ENCODE measurements at regions not wholly inside any gene's neighbourhood (a gene's known extent, or its start where the extent isn't known, plus 50 kb on each side); places are given as distances from the start of the nearest gene placed in this dataset.
"Not testable (repeated sequence)": the region's sequence is repeated elsewhere in the genome, so short reads cannot be mapped to it uniquely, and the experiment has no call there.

DNA sequence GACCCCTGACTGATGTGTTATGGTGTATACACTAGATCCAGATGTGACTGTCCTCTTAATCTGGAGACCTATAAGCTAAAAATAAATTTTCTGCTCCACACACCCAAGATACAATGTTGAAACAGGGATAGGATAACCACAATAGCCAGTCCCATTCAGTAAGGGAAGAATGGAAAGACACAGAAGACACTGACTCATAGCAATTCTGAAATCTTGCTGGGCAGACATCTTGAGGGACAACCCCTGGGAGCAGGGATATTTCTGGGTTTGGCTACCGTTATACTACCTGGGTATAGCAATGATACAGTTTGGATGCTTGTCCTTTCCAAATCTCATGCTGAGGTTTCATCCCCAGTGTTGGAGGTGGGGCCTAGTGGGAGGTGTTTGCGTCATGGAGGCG, 93.9 kb downstream of the BUD13 start:
- H3K4me1 ChIP-seq (ENCODE audit: control insufficient read depth, insufficient read depth, low read length) = no peaks in the 10 kb centered on the region
- no peaks in the 10 kb centered on the region for H3K9me3 ChIP-seq (ENCODE audit: control insufficient read depth, insufficient read depth, low read length)
- H3K36me3 ChIP-seq (ENCODE audit: control insufficient read depth, insufficient read depth, low read length) = no peaks in the 10 kb centered on the region
- 100% methylated on average over 1 of the region's 3 CpGs for WGBS (ENCODE audit: insufficient coverage)
- H3K4me3 ChIP-seq (ENCODE audit: low read depth, low read length) = no peak overlapping the region
- H3K27me3 ChIP-seq (ENCODE audit: control insufficient read depth, insufficient read depth, low read length) = no peaks in the 10 kb centered on the region
- DNase-seq (ENCODE audit: low read depth in 4 of 6, low spot score in 6 of 6) = no peak
- H3K27ac ChIP-seq (ENCODE audit: low read depth, low read length) = no peak overlapping the region

GRCh38 chr11:116667318-116667717, 105.5 kb downstream of the BUD13 start:
- H3K27me3 ChIP-seq (ENCODE audit: control insufficient read depth, insufficient read depth, low read length); H3K4me3 ChIP-seq (ENCODE audit: low read depth, low read length); H3K27ac ChIP-seq (ENCODE audit: low read depth, low read length); DNase-seq (ENCODE audit: low read depth in 4 of 6, low spot score in 6 of 6); H3K4me1 ChIP-seq (ENCODE audit: control insufficient read depth, insufficient read depth, low read length); H3K9me3 ChIP-seq (ENCODE audit: control insufficient read depth, insufficient read depth, low read length); H3K36me3 ChIP-seq (ENCODE audit: control insufficient read depth, insufficient read depth, low read length): not testable (repeated sequence)
- WGBS (ENCODE audit: insufficient coverage) = no CpG with 5 or more reads among the region's 1 CpG

- H3K27me3 ChIP-seq (ENCODE audit: control insufficient read depth, insufficient read depth, low read length); DNase-seq (ENCODE audit: low read depth in 4 of 6, low spot score in 6 of 6); H3K27ac ChIP-seq (ENCODE audit: low read depth, low read length); H3K36me3 ChIP-seq (ENCODE audit: control insufficient read depth, insufficient read depth, low read length); H3K4me1 ChIP-seq (ENCODE audit: control insufficient read depth, insufficient read depth, low read length); H3K9me3 ChIP-seq (ENCODE audit: control insufficient read depth, insufficient read depth, low read length); H3K4me3 ChIP-seq (ENCODE audit: low read depth, low read length): not testable (repeated sequence)
- WGBS (ENCODE audit: insufficient coverage) = 87% methylated on average over 15 of the region's 15 CpGs
Measured at GRCh38 chr11:116666673-116667249, 106.0 kb downstream of the BUD13 start.

DNA sequence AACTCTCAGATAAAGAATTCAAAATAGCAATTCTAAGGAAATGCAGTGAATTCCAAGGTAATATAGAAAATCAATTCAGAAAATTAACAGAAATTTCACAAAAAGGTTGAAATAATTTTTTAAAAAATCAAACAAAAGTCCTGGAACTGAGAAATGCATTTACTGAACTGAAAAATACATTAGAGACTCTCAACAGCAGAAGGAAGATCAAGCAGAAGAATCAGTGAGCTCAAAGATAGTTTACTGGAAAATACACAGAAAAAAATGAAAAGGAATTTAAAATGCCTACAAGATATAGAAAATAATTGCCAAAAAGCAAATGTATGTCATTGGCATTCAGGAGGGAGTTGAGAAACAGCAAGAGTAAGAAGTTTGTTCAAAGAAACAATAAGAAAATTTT, 107.3 kb downstream of the BUD13 start:
- no peak overlapping the region for H3K27ac ChIP-seq (ENCODE audit: low read depth, low read length)
- peaks cover 4% of the 10 kb centered on the region for H3K9me3 ChIP-seq (ENCODE audit: control insufficient read depth, insufficient read depth, low read length)
- no peaks in the 10 kb centered on the region for H3K4me1 ChIP-seq (ENCODE audit: control insufficient read depth, insufficient read depth, low read length)
- no peaks in the 10 kb centered on the region for H3K36me3 ChIP-seq (ENCODE audit: control insufficient read depth, insufficient read depth, low read length)
- no peak overlapping the region for H3K4me3 ChIP-seq (ENCODE audit: low read depth, low read length)
- no peak for DNase-seq (ENCODE audit: low read depth in 4 of 6, low spot score in 6 of 6)
- H3K27me3 ChIP-seq (ENCODE audit: control insufficient read depth, insufficient read depth, low read length) = no peaks in the 10 kb centered on the region

- 73% methylated on average over 3 of the region's 3 CpGs for WGBS (ENCODE audit: insufficient coverage)
Measured at GRCh38 chr11:116661056-116661455, 111.7 kb downstream of the BUD13 start.

GRCh38 chr11:116660011-116660410, 112.8 kb downstream of the BUD13 start:
- peaks cover 5% of the 10 kb centered on the region for H3K4me1 ChIP-seq (ENCODE audit: control insufficient read depth, insufficient read depth, low read length)
- 75% methylated on average over 4 of the region's 7 CpGs for WGBS (ENCODE audit: insufficient coverage)
- H3K27me3 ChIP-seq (ENCODE audit: control insufficient read depth, insufficient read depth, low read length) = no peaks in the 10 kb centered on the region
- H3K4me3 ChIP-seq (ENCODE audit: low read depth, low read length) = no peak overlapping the region
- peaks cover 1% of the 10 kb centered on the region for H3K9me3 ChIP-seq (ENCODE audit: control insufficient read depth, insufficient read depth, low read length)
- no peak for DNase-seq (ENCODE audit: low read depth in 4 of 6, low spot score in 6 of 6)
- no peak overlapping the region for H3K27ac ChIP-seq (ENCODE audit: low read depth, low read length)
- no peaks in the 10 kb centered on the region for H3K36me3 ChIP-seq (ENCODE audit: control insufficient read depth, insufficient read depth, low read length)

More at GRCh38 chr11:116661056-116661455, 111.7 kb downstream of the BUD13 start:
- H3K9me3 ChIP-seq (ENCODE audit: control insufficient read depth, insufficient read depth, low read length) = peaks cover 4% of the 10 kb centered on the region
- no peak overlapping the region for H3K4me3 ChIP-seq (ENCODE audit: low read depth, low read length)
- DNase-seq (ENCODE audit: low read depth in 4 of 6, low spot score in 6 of 6) = no peak
- H3K27ac ChIP-seq (ENCODE audit: low read depth, low read length) = no peak overlapping the region
- no peaks in the 10 kb centered on the region for H3K27me3 ChIP-seq (ENCODE audit: control insufficient read depth, insufficient read depth, low read length)
- H3K36me3 ChIP-seq (ENCODE audit: control insufficient read depth, insufficient read depth, low read length) = no peaks in the 10 kb centered on the region
- H3K4me1 ChIP-seq (ENCODE audit: control insufficient read depth, insufficient read depth, low read length) = peaks cover 2% of the 10 kb centered on the region

DNA sequence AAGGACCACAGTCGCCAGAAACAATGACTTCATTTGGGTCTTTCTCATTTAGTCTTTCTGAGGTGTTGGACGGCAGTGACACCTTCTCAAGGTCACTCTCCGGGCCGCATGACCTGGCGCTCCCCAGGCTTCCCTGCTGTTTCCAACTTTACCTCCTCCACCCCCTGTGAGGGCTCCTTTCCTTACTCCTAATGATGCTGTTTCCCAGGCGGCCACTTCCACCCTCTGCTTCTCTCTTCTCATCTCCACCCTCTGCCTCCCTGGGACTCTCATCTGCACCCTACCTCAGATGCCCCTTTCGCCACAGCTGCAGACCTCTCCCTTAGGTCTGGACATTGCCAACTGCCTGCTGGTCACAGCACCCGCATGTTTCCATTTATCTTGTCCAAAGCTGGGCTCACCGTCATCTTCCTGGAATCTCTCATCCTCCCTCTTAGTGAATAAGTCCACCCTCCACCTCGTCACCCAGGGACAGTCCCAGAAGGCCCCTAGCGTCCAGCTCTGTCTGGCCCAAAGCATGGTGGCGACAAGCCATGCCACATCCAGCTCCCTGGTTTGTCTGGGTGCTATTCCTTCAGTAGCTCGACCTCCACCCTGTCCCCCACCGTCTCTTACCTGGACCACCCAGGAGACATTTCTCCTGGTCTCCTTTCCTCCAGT, 113.8 kb downstream of the BUD13 start:
- H3K4me3 ChIP-seq (ENCODE audit: low read depth, low read length) = no peak overlapping the region
- no peaks in the 10 kb centered on the region for H3K9me3 ChIP-seq (ENCODE audit: control insufficient read depth, insufficient read depth, low read length)
- no peaks in the 10 kb centered on the region for H3K27me3 ChIP-seq (ENCODE audit: control insufficient read depth, insufficient read depth, low read length)
- peaks cover 5% of the 10 kb centered on the region for H3K4me1 ChIP-seq (ENCODE audit: control insufficient read depth, insufficient read depth, low read length)
- DNase-seq (ENCODE audit: low read depth in 4 of 6, low spot score in 6 of 6) = no peak
- no peak overlapping the region for H3K27ac ChIP-seq (ENCODE audit: low read depth, low read length)
- H3K36me3 ChIP-seq (ENCODE audit: control insufficient read depth, insufficient read depth, low read length) = no peaks in the 10 kb centered on the region
- 94% methylated on average over 14 of the region's 14 CpGs for WGBS (ENCODE audit: insufficient coverage)

GRCh38 chr11:116657842-116658825, 114.7 kb downstream of the BUD13 start:
- DNase-seq (ENCODE audit: low read depth in 4 of 6, low spot score in 6 of 6) = no peak
- 89% methylated on average over 5 of the region's 11 CpGs for WGBS (ENCODE audit: insufficient coverage)
- H3K4me3 ChIP-seq (ENCODE audit: low read depth, low read length) = no peak overlapping the region
- H3K36me3 ChIP-seq (ENCODE audit: control insufficient read depth, insufficient read depth, low read length) = no peaks in the 10 kb centered on the region
- no peaks in the 10 kb centered on the region for H3K9me3 ChIP-seq (ENCODE audit: control insufficient read depth, insufficient read depth, low read length)
- H3K27me3 ChIP-seq (ENCODE audit: control insufficient read depth, insufficient read depth, low read length) = no peaks in the 10 kb centered on the region
- H3K4me1 ChIP-seq (ENCODE audit: control insufficient read depth, insufficient read depth, low read length) = peaks cover 5% of the 10 kb centered on the region
- no peak overlapping the region for H3K27ac ChIP-seq (ENCODE audit: low read depth, low read length)

DNA sequence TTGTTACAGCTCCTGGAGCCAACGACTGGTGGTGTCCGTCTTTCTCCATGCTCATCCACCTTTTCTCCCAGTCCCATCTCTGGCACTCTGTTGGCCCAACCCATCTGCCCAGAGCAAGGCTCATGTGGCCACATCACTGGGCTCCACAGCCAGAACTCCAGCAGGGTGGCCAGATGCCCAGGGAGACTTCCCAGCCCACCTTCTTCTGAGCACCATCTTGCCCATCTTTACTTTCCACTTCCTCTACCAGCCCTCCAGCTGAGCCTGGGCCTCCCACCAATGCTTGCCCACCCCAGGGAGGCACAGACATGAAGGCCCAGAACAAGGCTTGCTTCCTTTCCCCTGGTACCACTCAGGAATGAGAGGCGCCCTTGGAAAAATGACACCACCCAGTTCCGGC, 116.8 kb downstream of the BUD13 start:
- peaks cover 5% of the 10 kb centered on the region for H3K4me1 ChIP-seq (ENCODE audit: control insufficient read depth, insufficient read depth, low read length)
- 77% methylated on average over 4 of the region's 4 CpGs for WGBS (ENCODE audit: insufficient coverage)
- no peak overlapping the region for H3K27ac ChIP-seq (ENCODE audit: low read depth, low read length)
- no peaks in the 10 kb centered on the region for H3K36me3 ChIP-seq (ENCODE audit: control insufficient read depth, insufficient read depth, low read length)
- H3K9me3 ChIP-seq (ENCODE audit: control insufficient read depth, insufficient read depth, low read length) = no peaks in the 10 kb centered on the region
- DNase-seq (ENCODE audit: low read depth in 4 of 6, low spot score in 6 of 6) = no peak
- H3K4me3 ChIP-seq (ENCODE audit: low read depth, low read length) = no peak overlapping the region
- H3K27me3 ChIP-seq (ENCODE audit: control insufficient read depth, insufficient read depth, low read length) = no peaks in the 10 kb centered on the region
